ENCODE measurements at regions not wholly inside any gene's neighbourhood (a gene's known extent, or its start where the extent isn't known, plus 50 kb on each side); places are given as distances from the start of the nearest gene placed in this dataset.

GRCh38 chr20:52247548-52247947 lies 56.0 kb upstream of the ZFP64 start:
- TF ChIP-seq MYC (IDR thresholded peaks at IDR 0.05; ENCODE audit: insufficient read depth, insufficient read length, insufficient replicate concordance, low read length, severe bottlenecking): no peak
- no peak for TF ChIP-seq NRF1 (conservative IDR thresholded peaks at IDR 0.05; ENCODE audit: low read depth, low read length)

Data from GM12878 (cell line).